ENCODE measurements at regions not wholly inside any gene's neighbourhood (a gene's known extent, or its start where the extent isn't known, plus 50 kb on each side); places are given as distances from the start of the nearest gene placed in this dataset.
A peak's percentile ranks its signal among the peaks of the same experiment; 100 is the strongest.

DNA sequence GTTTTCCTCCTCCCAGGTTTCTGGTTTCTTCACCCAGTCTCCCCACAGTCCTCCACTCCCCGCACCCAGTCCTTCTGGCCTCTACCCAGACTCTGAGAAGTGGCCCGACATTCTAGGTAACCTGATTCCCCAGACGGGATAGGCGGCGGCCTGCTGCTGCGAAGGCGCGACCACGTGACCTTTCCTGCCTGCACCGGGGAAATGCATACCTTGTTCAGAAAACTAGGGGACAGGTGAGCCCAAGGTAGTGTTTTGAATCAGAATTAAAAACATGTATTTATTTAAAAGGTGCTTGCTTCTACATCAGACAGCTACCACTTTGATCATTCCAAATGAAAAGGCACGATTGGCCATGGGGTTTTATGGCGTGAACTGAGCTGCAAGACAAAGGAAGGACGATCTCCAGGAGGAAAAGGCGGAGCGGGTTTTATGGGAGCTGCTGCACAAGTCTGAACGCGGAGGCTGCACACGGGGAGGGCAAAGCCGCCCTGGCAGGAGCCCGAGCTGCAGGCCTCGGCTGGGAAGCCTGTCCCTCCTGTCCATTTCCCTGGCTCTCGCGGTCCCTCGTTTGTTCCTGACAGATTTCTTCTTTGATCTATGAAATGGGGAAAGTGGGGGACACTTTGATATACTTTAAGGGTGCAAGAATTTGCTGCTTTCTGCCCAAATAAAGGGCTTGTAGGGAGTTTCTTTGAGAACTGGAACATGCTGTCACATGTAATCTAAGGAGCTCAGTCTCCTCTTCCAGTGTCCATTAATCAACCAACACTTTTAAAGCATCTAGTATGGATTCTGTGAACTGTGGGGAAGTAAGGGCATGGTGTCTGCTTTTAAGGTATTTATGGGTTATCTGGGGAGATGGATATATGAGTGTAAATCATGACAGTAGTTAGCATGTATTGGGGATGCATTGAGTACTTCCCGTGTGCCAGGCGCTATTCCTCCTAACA is 150.9 kb downstream of the SPRY1 start:
- no peak for ATAC-seq
- TF ChIP-seq, protein P1, sequence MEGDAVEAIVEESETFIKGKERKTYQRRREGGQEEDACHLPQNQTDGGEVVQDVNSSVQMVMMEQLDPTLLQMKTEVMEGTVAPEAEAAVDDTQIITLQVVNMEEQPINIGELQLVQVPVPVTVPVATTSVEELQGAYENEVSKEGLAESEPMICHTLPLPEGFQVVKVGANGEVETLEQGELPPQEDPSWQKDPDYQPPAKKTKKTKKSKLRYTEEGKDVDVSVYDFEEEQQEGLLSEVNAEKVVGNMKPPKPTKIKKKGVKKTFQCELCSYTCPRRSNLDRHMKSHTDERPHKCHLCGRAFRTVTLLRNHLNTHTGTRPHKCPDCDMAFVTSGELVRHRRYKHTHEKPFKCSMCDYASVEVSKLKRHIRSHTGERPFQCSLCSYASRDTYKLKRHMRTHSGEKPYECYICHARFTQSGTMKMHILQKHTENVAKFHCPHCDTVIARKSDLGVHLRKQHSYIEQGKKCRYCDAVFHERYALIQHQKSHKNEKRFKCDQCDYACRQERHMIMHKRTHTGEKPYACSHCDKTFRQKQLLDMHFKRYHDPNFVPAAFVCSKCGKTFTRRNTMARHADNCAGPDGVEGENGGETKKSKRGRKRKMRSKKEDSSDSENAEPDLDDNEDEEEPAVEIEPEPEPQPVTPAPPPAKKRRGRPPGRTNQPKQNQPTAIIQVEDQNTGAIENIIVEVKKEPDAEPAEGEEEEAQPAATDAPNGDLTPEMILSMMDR (IDR thresholded peaks at IDR 0.05): no peak
- no peak for TF ChIP-seq POLR2A (IDR thresholded peaks at IDR 0.05)
- no peak for DNase-seq
- WGBS (ENCODE audit: insufficient coverage, low coverage, low lambda C conversion rate, missing lambda C conversion rate): 88% methylated on average over 17 of the region's 26 CpGs
- peaks cover 0 to 4% (median 0%) of the 10 kb centered on the region in 4 donors for H3K4me1 ChIP-seq
- H3K27ac ChIP-seq: no peak overlapping the region
- no peaks in the 10 kb centered on the region for H3K9me3 ChIP-seq
- intact Hi-C loops (cut with DNase I): no loop called here
- no peaks in the 10 kb centered on the region for H3K27me3 ChIP-seq
- no peak overlapping the region for H3K4me3 ChIP-seq
- H3K36me3 ChIP-seq: no peaks in the 10 kb centered on the region

DNA sequence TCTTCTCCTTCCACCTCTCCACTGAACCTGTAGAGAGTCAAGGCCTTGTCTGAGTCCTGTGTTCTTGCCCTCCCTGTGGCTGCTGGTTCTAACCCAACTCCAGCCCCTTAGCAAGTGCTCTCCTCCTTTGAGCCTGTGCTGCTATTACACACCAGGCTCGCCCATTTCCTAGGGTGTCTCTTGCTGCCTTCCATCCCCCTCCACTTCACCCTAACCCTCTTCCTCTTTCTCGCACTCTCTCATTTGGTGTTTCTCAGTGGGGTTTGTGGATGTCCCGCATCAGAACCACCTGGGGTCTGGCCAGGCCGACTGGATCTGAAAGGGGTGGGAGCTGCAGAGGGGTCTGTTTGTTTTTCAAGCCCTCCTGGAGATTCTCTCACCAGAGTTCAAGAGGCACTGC is 156.7 kb downstream of the SPRY1 start:
- ATAC-seq: no peak
- no peak for TF ChIP-seq POLR2A (IDR thresholded peaks at IDR 0.05)
- TF ChIP-seq, protein P1 (IDR thresholded peaks at IDR 0.05): no peak

DNA sequence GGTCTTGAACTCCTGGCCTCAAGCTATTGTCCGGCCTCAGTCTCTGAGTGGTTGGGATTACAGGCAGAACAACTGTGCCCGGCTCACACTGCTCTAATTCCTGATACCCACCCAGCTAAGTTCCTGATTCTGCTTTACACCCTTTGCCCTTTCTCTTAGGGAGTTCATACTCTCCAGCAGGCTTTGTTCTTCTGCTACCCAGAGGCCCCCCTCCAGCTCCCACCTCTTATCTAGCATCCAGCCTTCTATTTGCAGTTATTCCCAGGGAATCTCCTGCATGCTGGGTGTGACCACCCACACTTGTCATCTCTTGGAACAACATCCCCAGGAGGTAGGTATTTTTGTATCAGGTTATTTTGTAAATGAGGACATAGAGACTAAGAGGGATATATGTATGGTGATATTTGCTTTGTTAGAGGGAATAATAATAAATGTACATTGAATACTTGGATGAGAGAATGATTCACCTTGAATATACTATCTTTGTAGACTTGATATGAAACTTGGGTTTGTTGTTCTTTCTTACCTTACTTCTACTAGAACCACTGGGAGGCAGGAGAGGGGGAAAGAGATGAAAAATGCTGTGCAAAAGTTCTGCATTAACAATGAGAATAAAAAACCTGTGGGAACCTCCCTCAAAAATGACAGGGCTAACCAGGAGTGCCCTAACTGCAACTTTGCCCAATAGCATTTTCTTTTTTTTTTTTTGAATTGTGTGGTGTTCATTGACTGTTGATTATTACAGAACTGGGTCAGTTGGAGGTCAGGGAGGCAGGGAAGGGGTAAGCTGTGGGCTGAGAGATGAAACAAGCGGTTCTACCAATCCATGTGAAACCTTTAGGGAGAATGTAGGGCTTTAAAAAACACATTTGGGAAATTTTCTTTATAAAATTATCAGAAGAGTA is 157.4 kb downstream of the SPRY1 start:
- H3K4me3 ChIP-seq: no peak overlapping the region
- ATAC-seq: peak; percentile 9 to 36 (median 23)
- no peaks in the 10 kb centered on the region for H3K36me3 ChIP-seq
- WGBS (ENCODE audit: insufficient coverage, low coverage, low lambda C conversion rate, missing lambda C conversion rate): 57% methylated on average over 3 of the region's 3 CpGs
- intact Hi-C loops (cut with DNase I): no loop called here
- no peaks in the 10 kb centered on the region for H3K27me3 ChIP-seq
- H3K9me3 ChIP-seq: no peaks in the 10 kb centered on the region
- no peak for DNase-seq
- peaks cover 0 to 28% (median 12%) of the 10 kb centered on the region in 4 donors for H3K4me1 ChIP-seq
- no peak for TF ChIP-seq POLR2A (IDR thresholded peaks at IDR 0.05)
- TF ChIP-seq, protein P1 (IDR thresholded peaks at IDR 0.05): no peak
- H3K27ac ChIP-seq: peak overlapping the region; percentile 53 to 85 (median 66)

More for the DNA sequence above, 156.7 kb downstream of the SPRY1 start:
- Histone ChIP-seq H3K36me3 (no peaks in the 10 kb centered on the region), H3K27me3 (no peaks in the 10 kb centered on the region), H3K9me3 (no peaks in the 10 kb centered on the region), H3K27ac (no peak overlapping the region), H3K4me1 (peaks cover 0 to 28% (median 12%) of the 10 kb centered on the region in 4 donors), H3K4me3 (no peak overlapping the region)
- 57% methylated on average over 4 of the region's 4 CpGs for WGBS (ENCODE audit: insufficient coverage, low coverage, low lambda C conversion rate, missing lambda C conversion rate)
- no peak for DNase-seq
- intact Hi-C loops (cut with DNase I): no loop called here

DNA sequence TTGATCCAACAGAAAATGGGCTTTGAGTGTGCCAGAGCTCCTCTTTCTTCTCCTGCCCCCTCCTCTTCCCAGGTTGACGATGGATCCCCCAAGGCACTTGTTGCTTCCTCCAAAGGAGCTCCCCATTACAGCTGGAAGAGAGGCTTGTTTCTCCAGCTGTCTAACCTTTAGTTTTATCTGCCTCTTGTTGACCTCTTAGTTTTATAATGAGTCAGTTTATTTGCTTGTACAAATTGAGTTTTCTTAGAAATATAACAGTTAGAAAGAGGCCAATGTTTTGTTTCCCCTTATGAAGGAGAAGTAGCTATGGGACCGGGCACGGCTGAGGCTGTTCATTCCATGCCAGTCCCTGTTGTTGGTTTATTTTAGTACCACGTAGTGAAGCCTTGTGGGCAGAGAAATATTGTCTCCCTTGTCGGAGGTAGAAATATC is 158.2 kb downstream of the SPRY1 start:
- DNase-seq (no peak), ATAC-seq (peak; percentile 27 to 45 (median 34))
- WGBS (ENCODE audit: insufficient coverage, low coverage, low lambda C conversion rate, missing lambda C conversion rate): 9% methylated on average over 3 of the region's 5 CpGs
- Histone ChIP-seq H3K36me3 (no peaks in the 10 kb centered on the region), H3K9me3 (no peaks in the 10 kb centered on the region), H3K27ac (peak overlapping the region; percentile 53 to 85 (median 66)), H3K27me3 (no peaks in the 10 kb centered on the region), H3K4me3 (peak overlapping the region in 1 of 3 donors; percentile 25), H3K4me1 (peaks cover 0 to 28% (median 12%) of the 10 kb centered on the region in 4 donors)
- no peak for TF ChIP-seq POLR2A (IDR thresholded peaks at IDR 0.05)
- TF ChIP-seq, protein P1 (IDR thresholded peaks at IDR 0.05): no peak
- intact Hi-C loops (cut with DNase I): no loop called here
